ENCODE measurements at regions not wholly inside any gene's neighbourhood (a gene's known extent, or its start where the extent isn't known, plus 50 kb on each side); places are given as distances from the start of the nearest gene placed in this dataset.
"Not testable (repeated sequence)": the region's sequence is repeated elsewhere in the genome, so short reads cannot be mapped to it uniquely, and the experiment has no call there.

GRCh38 chr15:34521802-34522485, 61.5 kb downstream of the GOLGA8B start:
- H4K8ac ChIP-seq (ENCODE audit: low read depth, low read length); H3K79me2 ChIP-seq (ENCODE audit: control insufficient read depth, insufficient read depth, low read length, poor library complexity); H4K12ac ChIP-seq (ENCODE audit: low read depth, low read length); H3K36me3 ChIP-seq (ENCODE audit: control insufficient read depth in 1 of 2, insufficient read depth in 2 of 2, low read length in 2 of 2); H3K9ac ChIP-seq (ENCODE audit: low read length); H2AK5ac ChIP-seq (ENCODE audit: low read length); H3K4me1 ChIP-seq (ENCODE audit: control insufficient read depth in 1 of 2, insufficient read depth in 2 of 2, low read length in 2 of 2); H2BK12ac ChIP-seq (ENCODE audit: low read length); H2BK5ac ChIP-seq (ENCODE audit: low read depth, low read length, poor library complexity); H3K9me3 ChIP-seq (ENCODE audit: insufficient read depth, low read depth, low read length); H3K79me1 ChIP-seq (ENCODE audit: low read length); H3K4me2 ChIP-seq (ENCODE audit: low read length); H2AFZ ChIP-seq (ENCODE audit: insufficient read depth, low read length, poor library complexity); H3K4me3 ChIP-seq (ENCODE audit: low read depth, low read length); H3K4ac ChIP-seq (ENCODE audit: low read depth, low read length); H3K23ac ChIP-seq (ENCODE audit: low read length); H3K27ac ChIP-seq (ENCODE audit: low read depth, low read length); H3K27me3 ChIP-seq (ENCODE audit: insufficient read depth, low read length); H4K91ac ChIP-seq (ENCODE audit: low read depth, low read length); H2BK120ac ChIP-seq (ENCODE audit: insufficient read depth, low read length, poor library complexity); H3K14ac ChIP-seq (ENCODE audit: low read length); DNase-seq; H3K18ac ChIP-seq (ENCODE audit: low read length): not testable (repeated sequence)
- WGBS (ENCODE audit: extremely low coverage, insufficient coverage, insufficient read length) = no CpG with 5 or more reads among the region's 10 CpGs

- no peak overlapping the region for H2BK12ac ChIP-seq (ENCODE audit: low read length)
Measured at GRCh38 chr15:34520566-34520965, 62.9 kb downstream of the GOLGA8B start.

GRCh38 chr15:34520010-34520409, 63.4 kb downstream of the GOLGA8B start:
- H3K79me1 ChIP-seq (ENCODE audit: low read length); H3K4me3 ChIP-seq (ENCODE audit: low read depth, low read length); DNase-seq; H2AK5ac ChIP-seq (ENCODE audit: low read length); H2AFZ ChIP-seq (ENCODE audit: insufficient read depth, low read length, poor library complexity); H4K91ac ChIP-seq (ENCODE audit: low read depth, low read length); H3K27ac ChIP-seq (ENCODE audit: low read depth, low read length); H2BK12ac ChIP-seq (ENCODE audit: low read length); H4K8ac ChIP-seq (ENCODE audit: low read depth, low read length); H2BK120ac ChIP-seq (ENCODE audit: insufficient read depth, low read length, poor library complexity); H3K4ac ChIP-seq (ENCODE audit: low read depth, low read length); H3K4me1 ChIP-seq (ENCODE audit: control insufficient read depth in 1 of 2, insufficient read depth in 2 of 2, low read length in 2 of 2); H2BK5ac ChIP-seq (ENCODE audit: low read depth, low read length, poor library complexity); H3K9ac ChIP-seq (ENCODE audit: low read length); H3K79me2 ChIP-seq (ENCODE audit: control insufficient read depth, insufficient read depth, low read length, poor library complexity); H3K9me3 ChIP-seq (ENCODE audit: insufficient read depth, low read depth, low read length); H3K27me3 ChIP-seq (ENCODE audit: insufficient read depth, low read length); H4K12ac ChIP-seq (ENCODE audit: low read depth, low read length); H3K23ac ChIP-seq (ENCODE audit: low read length); H3K14ac ChIP-seq (ENCODE audit: low read length); H3K4me2 ChIP-seq (ENCODE audit: low read length); H3K18ac ChIP-seq (ENCODE audit: low read length); H3K36me3 ChIP-seq (ENCODE audit: control insufficient read depth in 1 of 2, insufficient read depth in 2 of 2, low read length in 2 of 2): not testable (repeated sequence)
- WGBS (ENCODE audit: extremely low coverage, insufficient coverage, insufficient read length) = no CpG with 5 or more reads among the region's 7 CpGs

More at GRCh38 chr15:34520566-34520965, 62.9 kb downstream of the GOLGA8B start:
- no peak for DNase-seq
- no peak overlapping the region for H4K8ac ChIP-seq (ENCODE audit: low read depth, low read length)
- H3K4me3 ChIP-seq (ENCODE audit: low read depth, low read length) = no peak overlapping the region
- H3K4ac ChIP-seq (ENCODE audit: low read depth, low read length) = no peak overlapping the region
- no peak overlapping the region for H3K14ac ChIP-seq (ENCODE audit: low read length)
- no peaks in the 10 kb centered on the region for H3K79me2 ChIP-seq (ENCODE audit: control insufficient read depth, insufficient read depth, low read length, poor library complexity)
- no peak overlapping the region for H3K9ac ChIP-seq (ENCODE audit: low read length)
- H2AK5ac ChIP-seq (ENCODE audit: low read length) = no peak overlapping the region
- no peaks in the 10 kb centered on the region for H3K36me3 ChIP-seq (ENCODE audit: control insufficient read depth in 1 of 2, insufficient read depth in 2 of 2, low read length in 2 of 2)
- no peak overlapping the region for H4K12ac ChIP-seq (ENCODE audit: low read depth, low read length)
- no peak overlapping the region for H3K18ac ChIP-seq (ENCODE audit: low read length)
- no peak overlapping the region for H3K23ac ChIP-seq (ENCODE audit: low read length)
- H3K9me3 ChIP-seq (ENCODE audit: insufficient read depth, low read depth, low read length) = no peaks in the 10 kb centered on the region
- H2BK5ac ChIP-seq (ENCODE audit: low read depth, low read length, poor library complexity) = no peak overlapping the region
- no peak overlapping the region for H4K91ac ChIP-seq (ENCODE audit: low read depth, low read length)
- H2BK120ac ChIP-seq (ENCODE audit: insufficient read depth, low read length, poor library complexity) = no peak overlapping the region
- H3K79me1 ChIP-seq (ENCODE audit: low read length) = no peaks in the 10 kb centered on the region
- H3K4me2 ChIP-seq (ENCODE audit: low read length) = no peak overlapping the region
- H2AFZ ChIP-seq (ENCODE audit: insufficient read depth, low read length, poor library complexity) = no peak overlapping the region
- WGBS (ENCODE audit: extremely low coverage, insufficient coverage, insufficient read length) = no CpG with 5 or more reads among the region's 11 CpGs
- peaks cover 2% of the 10 kb centered on the region for H3K27me3 ChIP-seq (ENCODE audit: insufficient read depth, low read length)
- no peaks in the 10 kb centered on the region for H3K4me1 ChIP-seq (ENCODE audit: control insufficient read depth in 1 of 2, insufficient read depth in 2 of 2, low read length in 2 of 2)
- no peak overlapping the region for H3K27ac ChIP-seq (ENCODE audit: low read depth, low read length)

- H3K27ac ChIP-seq (ENCODE audit: low read depth, low read length) = no peak overlapping the region
- H3K14ac ChIP-seq (ENCODE audit: low read length) = peak overlapping the region; percentile 24
- no peak overlapping the region for H2BK5ac ChIP-seq (ENCODE audit: low read depth, low read length, poor library complexity)
- no peak overlapping the region for H3K4ac ChIP-seq (ENCODE audit: low read depth, low read length)
- H4K8ac ChIP-seq (ENCODE audit: low read depth, low read length) = peak overlapping the region; percentile 73
- H3K27me3 ChIP-seq (ENCODE audit: insufficient read depth, low read length) = peaks cover 25% of the 10 kb centered on the region
- H3K4me1 ChIP-seq (ENCODE audit: control insufficient read depth in 1 of 2, insufficient read depth in 2 of 2, low read length in 2 of 2) = peaks cover 4 to 7% of the 10 kb centered on the region in 2 experiments
- H4K91ac ChIP-seq (ENCODE audit: low read depth, low read length) = no peak overlapping the region
- no peak overlapping the region for H2BK12ac ChIP-seq (ENCODE audit: low read length)
- no peaks in the 10 kb centered on the region for H3K36me3 ChIP-seq (ENCODE audit: control insufficient read depth in 1 of 2, insufficient read depth in 2 of 2, low read length in 2 of 2)
- WGBS (ENCODE audit: extremely low coverage, insufficient coverage, insufficient read length) = no CpG with 5 or more reads among the region's 39 CpGs
- no peak overlapping the region for H2BK120ac ChIP-seq (ENCODE audit: insufficient read depth, low read length, poor library complexity)
- H3K18ac ChIP-seq (ENCODE audit: low read length) = no peak overlapping the region
- H3K23ac ChIP-seq (ENCODE audit: low read length) = no peak overlapping the region
- H3K9me3 ChIP-seq (ENCODE audit: insufficient read depth, low read depth, low read length) = no peaks in the 10 kb centered on the region
- H2AFZ ChIP-seq (ENCODE audit: insufficient read depth, low read length, poor library complexity) = peak overlapping the region; percentile 71
- no peak overlapping the region for H3K9ac ChIP-seq (ENCODE audit: low read length)
- H2AK5ac ChIP-seq (ENCODE audit: low read length) = no peak overlapping the region
- H3K4me3 ChIP-seq (ENCODE audit: low read depth, low read length) = peak overlapping the region; percentile 65
- no peaks in the 10 kb centered on the region for H3K79me1 ChIP-seq (ENCODE audit: low read length)
- peaks cover 3% of the 10 kb centered on the region for H3K79me2 ChIP-seq (ENCODE audit: control insufficient read depth, insufficient read depth, low read length, poor library complexity)
- H4K12ac ChIP-seq (ENCODE audit: low read depth, low read length) = peak overlapping the region; percentile 54
- peak overlapping the region; percentile 63 for H3K4me2 ChIP-seq (ENCODE audit: low read length)
- peak in 1 of 2 donors; percentile 7 for DNase-seq
Measured at GRCh38 chr15:34514251-34514670, 69.2 kb downstream of the GOLGA8B start.
